ENCODE measurements at regions not wholly inside any gene's neighbourhood (a gene's known extent, or its start where the extent isn't known, plus 50 kb on each side); places are given as distances from the start of the nearest gene placed in this dataset.
A peak's percentile ranks its signal among the peaks of the same experiment; 100 is the strongest.

- Histone ChIP-seq H4K20me1 (ENCODE audit: insufficient read depth) (no peaks in the 10 kb centered on the region), H3F3A (ENCODE audit: insufficient read depth, low read depth) (no peaks in the 10 kb centered on the region), H3K9me3 (ENCODE audit: insufficient read depth, low read depth) (no peaks in the 10 kb centered on the region), H2AFZ (no peak overlapping the region), H3K36me3 (ENCODE audit: low read depth) (no peaks in the 10 kb centered on the region), H3K4me2 (no peak overlapping the region), H3K9me2 (ENCODE audit: insufficient read depth) (no peaks in the 10 kb centered on the region), H3K27ac (no peak overlapping the region), H3K79me2 (ENCODE audit: low read depth) (no peaks in the 10 kb centered on the region), H3K27me3 (ENCODE audit: insufficient read depth, low read depth) (peaks cover 33% of the 10 kb centered on the region), H3K4me3 (no peak overlapping the region), H3K4me1 (replicated peaks; ENCODE audit: insufficient read depth) (no peaks in the 10 kb centered on the region)
- CTCF ChIA-PET = no interaction called here
- intact Hi-C loops (cut with micrococcal nuclease; ENCODE audit: unreplicated experiment) = no loop called here
- POLR2A ChIA-PET (ENCODE audit: unreplicated experiment) = no interaction called here
- no peak for DNase-seq
- TF ChIP-seq CTCF (conservative IDR thresholded peaks at IDR 0.05) = no peak; the same call in 1 of the 2 replicates
- no peak for TF ChIP-seq EZH2 (IDR thresholded peaks at IDR 0.05; ENCODE audit: low read depth)
- no TSS peak for BruUV-seq (replicated peaks)
Observed at GRCh38 chr5:42894057-42894456, 82.4 kb upstream of the SELENOP start.

GRCh38 chr5:42889311-42889933 is 77.7 kb upstream of the SELENOP start:
- H3K9me2 ChIP-seq (ENCODE audit: insufficient read depth) = no peaks in the 10 kb centered on the region
- H3K9me3 ChIP-seq (ENCODE audit: insufficient read depth, low read depth) = no peaks in the 10 kb centered on the region
- TF ChIP-seq EZH2 (IDR thresholded peaks at IDR 0.05; ENCODE audit: low read depth) = no peak
- TF ChIP-seq CTCF (conservative IDR thresholded peaks at IDR 0.05) = peak; percentile 99
- intact Hi-C loops (cut with micrococcal nuclease; ENCODE audit: unreplicated experiment) = loop anchor here (1.0 to 10.0 kb wide), 8 partner anchors 122 to 1033 kb away; partner anchors contain the start of genes FBXO4 and GHR
- H4K20me1 ChIP-seq (ENCODE audit: insufficient read depth) = no peaks in the 10 kb centered on the region
- H3K27ac ChIP-seq = no peak overlapping the region
- BruUV-seq (replicated peaks) = no TSS peak
- ChIA-PET POLR2A (ENCODE audit: unreplicated experiment) (interaction anchor here (0.6 kb wide), 1 partner anchor 27 kb away, joined by 11 read pairs; no protein-coding TSS in a partner anchor), CTCF (interaction anchor here (0.6 to 2.0 kb wide), 23 partner anchors 10 to 1511 kb away, joined by 3 to 17 read pairs (median 4); partner anchors contain the start of genes FBXO4 and GHR)
- H3K36me3 ChIP-seq (ENCODE audit: low read depth) = no peaks in the 10 kb centered on the region
- H3K4me3 ChIP-seq = no peak overlapping the region
- H3F3A ChIP-seq (ENCODE audit: insufficient read depth, low read depth) = no peaks in the 10 kb centered on the region
- H3K4me1 ChIP-seq (replicated peaks; ENCODE audit: insufficient read depth) = peaks cover 8% of the 10 kb centered on the region
- no peaks in the 10 kb centered on the region for H3K79me2 ChIP-seq (ENCODE audit: low read depth)
- no peak overlapping the region for H3K4me2 ChIP-seq
- peaks cover 10% of the 10 kb centered on the region; the same call in 1 of the 2 replicates for H3K27me3 ChIP-seq (ENCODE audit: insufficient read depth, low read depth)
- peak; percentile 68 to 84 for DNase-seq
- no peak overlapping the region for H2AFZ ChIP-seq

- Histone ChIP-seq H3K4me3 (no peak overlapping the region), H3K4me2 (no peak overlapping the region), H3K79me2 (ENCODE audit: low read depth) (no peaks in the 10 kb centered on the region), H3K27ac (no peak overlapping the region), H3K9me3 (ENCODE audit: insufficient read depth, low read depth) (no peaks in the 10 kb centered on the region), H3K9me2 (ENCODE audit: insufficient read depth) (no peaks in the 10 kb centered on the region), H2AFZ (no peak overlapping the region), H3K27me3 (ENCODE audit: insufficient read depth, low read depth) (peaks cover 10% of the 10 kb centered on the region; the same call in 1 of the 2 replicates), H3F3A (ENCODE audit: insufficient read depth, low read depth) (no peaks in the 10 kb centered on the region), H3K4me1 (replicated peaks; ENCODE audit: insufficient read depth) (peaks cover 8% of the 10 kb centered on the region), H3K36me3 (ENCODE audit: low read depth) (no peaks in the 10 kb centered on the region), H4K20me1 (ENCODE audit: insufficient read depth) (no peaks in the 10 kb centered on the region)
- ChIA-PET POLR2A (ENCODE audit: unreplicated experiment) (interaction anchor here (0.7 kb wide), 1 partner anchor 335 kb away, joined by 3 read pairs; no protein-coding TSS in a partner anchor), CTCF (interaction anchor here (0.6 to 2.0 kb wide), 8 partner anchors 13 to 1032 kb away, joined by 3 to 17 read pairs (median 6); no protein-coding TSS in a partner anchor)
- no peak for DNase-seq
- intact Hi-C loops (cut with micrococcal nuclease; ENCODE audit: unreplicated experiment) = loop anchor here (1.0 to 10.0 kb wide), 8 partner anchors 121 to 1032 kb away; partner anchors contain the start of genes FBXO4 and GHR
- BruUV-seq (replicated peaks) = no TSS peak
- TF ChIP-seq CTCF (conservative IDR thresholded peaks at IDR 0.05) = no peak
- TF ChIP-seq EZH2 (IDR thresholded peaks at IDR 0.05; ENCODE audit: low read depth) = no peak
Observed at GRCh38 chr5:42888771-42889170, 77.1 kb upstream of the SELENOP start.
